ENCODE measurements at regions not wholly inside any gene's neighbourhood (a gene's known extent, or its start where the extent isn't known, plus 50 kb on each side); places are given as distances from the start of the nearest gene placed in this dataset.

DNA sequence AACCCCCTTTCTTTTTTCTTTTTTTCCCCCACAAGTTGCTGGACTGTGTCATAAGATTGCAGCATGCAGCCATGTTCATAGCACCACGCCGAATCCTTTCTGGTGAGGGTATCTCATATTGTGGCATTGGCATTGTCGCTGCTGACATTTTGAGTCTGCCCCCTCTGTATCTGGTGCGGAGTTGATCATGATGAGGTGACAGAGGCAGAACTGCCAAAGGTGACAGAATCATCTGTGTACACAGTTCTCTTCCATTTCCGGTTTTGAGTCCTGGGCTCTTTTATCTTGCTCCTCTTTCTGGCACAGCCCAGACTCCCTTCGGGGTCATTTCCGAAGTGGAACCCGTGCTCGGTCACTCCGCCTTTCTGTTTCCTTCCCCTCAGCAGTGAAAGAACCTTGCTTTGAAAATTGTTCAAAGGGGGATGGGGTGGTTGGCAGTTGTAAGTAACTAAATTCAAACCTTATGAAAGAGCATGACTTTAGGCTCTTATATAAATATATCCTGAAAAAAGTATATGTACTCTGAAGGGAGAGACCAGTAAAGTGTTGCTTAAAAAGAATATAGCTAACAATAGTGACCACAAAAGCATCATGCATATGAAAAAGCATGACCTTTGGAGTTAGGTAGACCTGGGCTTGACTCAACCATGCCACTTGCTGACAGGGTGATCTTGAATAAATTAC, 55.0 kb upstream of the BMP2K start:
- peak; percentile 51 for ATAC-seq
- DNase-seq (ENCODE audit: low spot score) = no peak
- intact Hi-C loops (cut with DNase I) = no loop called here

DNA sequence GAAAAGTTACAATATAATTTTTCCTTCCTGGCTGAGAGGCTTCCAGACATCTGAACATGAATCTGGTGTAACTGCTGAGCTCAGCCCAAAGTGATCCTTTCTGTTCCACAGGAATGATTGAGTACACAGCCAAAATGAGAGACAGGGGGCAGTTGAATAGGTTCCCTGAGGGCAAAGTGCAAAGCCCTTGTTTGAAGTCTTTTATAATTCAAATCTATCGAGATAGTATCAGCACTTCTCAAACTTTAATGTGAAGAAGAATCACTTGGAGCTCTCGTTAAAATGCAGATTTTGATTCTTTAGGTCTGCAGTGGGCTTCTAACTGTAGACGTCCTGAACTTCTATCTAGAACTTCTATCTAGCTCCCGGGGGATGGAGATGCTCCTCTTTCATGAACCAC, 54.4 kb upstream of the BMP2K start:
- DNase-seq (ENCODE audit: low spot score) = no peak
- intact Hi-C loops (cut with DNase I) = no loop called here
- no peak for ATAC-seq

DNA sequence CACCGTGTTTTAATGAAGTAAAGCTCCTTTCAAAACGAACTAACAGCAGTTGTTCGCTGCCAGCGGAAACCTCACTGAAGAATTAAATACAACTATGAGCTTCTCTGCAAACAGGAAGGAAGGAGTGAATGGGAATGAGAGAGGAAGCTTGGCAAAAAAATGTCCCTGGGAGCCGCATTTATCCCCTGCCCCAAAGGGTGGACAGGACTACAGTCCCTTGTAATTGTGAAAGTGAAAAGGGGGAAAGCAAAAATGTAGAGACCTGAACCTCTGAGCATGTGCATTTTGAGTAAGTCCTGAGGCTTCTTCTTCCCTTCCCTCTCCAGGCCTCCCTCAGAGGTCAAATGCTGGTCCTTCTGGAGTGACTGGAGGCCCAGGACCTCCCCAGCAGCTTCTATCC, 53.8 kb upstream of the BMP2K start:
- ATAC-seq (no peak), DNase-seq (ENCODE audit: low spot score) (no peak)

DNA sequence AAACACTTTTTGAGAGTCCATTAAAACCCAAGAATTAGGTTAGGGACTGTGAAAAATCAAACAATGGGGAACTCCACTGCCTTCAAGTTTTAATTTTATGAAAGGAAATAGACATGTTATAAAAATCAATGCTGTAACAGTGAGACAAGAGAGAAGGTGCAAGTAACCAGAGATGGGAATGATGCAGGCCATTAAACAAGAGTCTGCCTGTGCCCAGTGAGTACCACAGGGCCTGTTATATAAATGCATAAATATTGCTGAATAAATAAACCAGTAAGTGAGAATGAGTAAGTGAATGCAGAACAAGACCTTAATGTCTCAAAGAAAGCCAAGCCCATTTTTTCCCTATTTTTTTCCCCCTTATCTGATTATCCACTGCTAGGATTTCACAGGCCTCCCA, 53.3 kb upstream of the BMP2K start:
- ATAC-seq (no peak), DNase-seq (ENCODE audit: low spot score) (no peak)
- intact Hi-C loops (cut with DNase I) = no loop called here

More for the DNA sequence above, 53.8 kb upstream of the BMP2K start:
- intact Hi-C loops (cut with DNase I) = no loop called here

All from sciatic nerve (tissue), 2 donors.